ENCODE measurements at regions not wholly inside any gene's neighbourhood (a gene's known extent, or its start where the extent isn't known, plus 50 kb on each side); places are given as distances from the start of the nearest gene placed in this dataset.
"Not testable (repeated sequence)": the region's sequence is repeated elsewhere in the genome, so short reads cannot be mapped to it uniquely, and the experiment has no call there.

DNA sequence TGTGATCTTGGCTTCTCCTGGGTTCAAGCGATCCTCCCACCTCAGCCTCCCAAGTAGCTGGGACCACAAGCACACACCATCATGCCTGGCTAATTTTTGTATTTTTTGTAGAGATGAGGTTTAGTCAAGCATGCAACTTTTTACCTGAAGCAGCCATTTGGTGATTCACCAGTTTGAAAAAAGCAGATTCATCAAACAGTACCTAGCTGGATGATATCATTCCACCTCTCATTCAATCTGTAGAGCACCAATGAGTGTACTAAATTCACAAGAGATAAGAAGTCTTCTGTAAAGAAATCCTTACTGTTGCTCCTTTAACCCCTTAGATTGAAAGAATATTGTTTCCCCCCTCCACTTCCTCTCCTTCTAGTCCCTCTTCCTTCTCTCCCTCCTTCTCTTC is 261.1 kb upstream of the RFC3 start:
- no peak for DNase-seq (ENCODE audit: low read depth in 6 of 9, low spot score in 9 of 9)
- 100% methylated on average over 1 of the region's 1 CpG for WGBS
- no peak overlapping the region for H3K27ac ChIP-seq (ENCODE audit: low read depth in 1 of 2, low read length in 1 of 2)
- no peaks in the 10 kb centered on the region for H3K4me1 ChIP-seq (ENCODE audit: control insufficient read depth in 2 of 2, insufficient read depth in 2 of 2, low read length in 2 of 2)
- H3K36me3 ChIP-seq (ENCODE audit: control insufficient read depth in 2 of 2, insufficient read depth in 2 of 2, low read length in 1 of 2), result no peaks in the 10 kb centered on the region
- H3K9me3 ChIP-seq (ENCODE audit: control insufficient read depth in 2 of 2, insufficient read depth in 1 of 2, low read length in 1 of 2), result no peaks in the 10 kb centered on the region
- no peaks in the 10 kb centered on the region for H3K27me3 ChIP-seq (ENCODE audit: control insufficient read depth in 2 of 2, insufficient read depth in 1 of 2, low read length in 1 of 2)
- H3K4me3 ChIP-seq (ENCODE audit: low read length in 2 of 2), result no peak overlapping the region

DNA sequence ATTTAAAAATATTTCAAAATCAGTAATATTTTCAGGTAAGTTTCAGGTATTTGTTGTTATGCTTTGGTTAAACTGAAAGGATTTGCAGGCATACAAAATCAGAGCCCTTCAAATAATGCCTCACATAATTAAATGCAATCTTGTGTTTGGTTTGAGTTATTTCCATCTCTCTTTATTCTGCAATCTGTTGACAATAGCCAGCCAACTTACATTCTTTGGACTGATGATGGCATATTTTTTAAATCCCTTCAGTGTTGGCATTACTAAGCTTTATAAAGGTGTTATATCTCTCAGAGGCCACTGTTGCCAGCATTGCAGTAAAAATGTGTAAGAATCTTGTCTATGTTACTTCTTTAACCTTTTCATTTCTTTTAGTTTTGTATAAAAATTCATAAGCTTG is 257.2 kb upstream of the RFC3 start:
- no peaks in the 10 kb centered on the region for H3K27me3 ChIP-seq (ENCODE audit: control insufficient read depth in 2 of 2, insufficient read depth in 1 of 2, low read length in 1 of 2)
- H3K36me3 ChIP-seq (ENCODE audit: control insufficient read depth in 2 of 2, insufficient read depth in 2 of 2, low read length in 1 of 2), result no peaks in the 10 kb centered on the region
- no peaks in the 10 kb centered on the region for H3K9me3 ChIP-seq (ENCODE audit: control insufficient read depth in 2 of 2, insufficient read depth in 1 of 2, low read length in 1 of 2)
- no peak for DNase-seq (ENCODE audit: low read depth in 6 of 9, low spot score in 9 of 9)
- no peak overlapping the region for H3K4me3 ChIP-seq (ENCODE audit: low read length in 2 of 2)
- H3K27ac ChIP-seq (ENCODE audit: low read depth in 1 of 2, low read length in 1 of 2), result no peak overlapping the region
- no peaks in the 10 kb centered on the region for H3K4me1 ChIP-seq (ENCODE audit: control insufficient read depth in 2 of 2, insufficient read depth in 2 of 2, low read length in 2 of 2)

DNA sequence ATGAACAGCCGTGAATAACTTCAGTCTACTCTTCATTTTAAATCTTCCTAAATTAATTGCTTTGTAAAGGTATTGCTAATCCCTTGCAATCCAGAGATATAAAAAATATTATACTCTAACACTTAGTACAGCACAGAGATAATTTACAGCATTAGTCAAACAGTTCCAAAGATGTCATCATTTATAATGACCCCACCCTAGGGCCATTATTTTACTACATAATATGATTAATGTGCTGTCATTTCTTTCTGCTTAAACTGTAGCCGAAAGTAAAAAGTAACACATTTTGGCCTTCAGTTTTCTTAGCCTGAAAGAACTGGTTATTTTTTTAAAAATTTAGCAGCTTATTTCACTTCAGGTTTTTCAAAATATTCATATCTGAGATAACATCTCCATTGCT is 256.3 kb upstream of the RFC3 start:
- no peak for DNase-seq (ENCODE audit: low read depth in 6 of 9, low spot score in 9 of 9)
- 95% methylated on average over 2 of the region's 2 CpGs for WGBS
- H3K9me3 ChIP-seq (ENCODE audit: control insufficient read depth in 2 of 2, insufficient read depth in 1 of 2, low read length in 1 of 2), result no peaks in the 10 kb centered on the region
- H3K4me1 ChIP-seq (ENCODE audit: control insufficient read depth in 2 of 2, insufficient read depth in 2 of 2, low read length in 2 of 2), result no peaks in the 10 kb centered on the region
- H3K27me3 ChIP-seq (ENCODE audit: control insufficient read depth in 2 of 2, insufficient read depth in 1 of 2, low read length in 1 of 2), result no peaks in the 10 kb centered on the region
- H3K36me3 ChIP-seq (ENCODE audit: control insufficient read depth in 2 of 2, insufficient read depth in 2 of 2, low read length in 1 of 2), result no peaks in the 10 kb centered on the region
- no peak overlapping the region for H3K4me3 ChIP-seq (ENCODE audit: low read length in 2 of 2)
- no peak overlapping the region for H3K27ac ChIP-seq (ENCODE audit: low read depth in 1 of 2, low read length in 1 of 2)

DNA sequence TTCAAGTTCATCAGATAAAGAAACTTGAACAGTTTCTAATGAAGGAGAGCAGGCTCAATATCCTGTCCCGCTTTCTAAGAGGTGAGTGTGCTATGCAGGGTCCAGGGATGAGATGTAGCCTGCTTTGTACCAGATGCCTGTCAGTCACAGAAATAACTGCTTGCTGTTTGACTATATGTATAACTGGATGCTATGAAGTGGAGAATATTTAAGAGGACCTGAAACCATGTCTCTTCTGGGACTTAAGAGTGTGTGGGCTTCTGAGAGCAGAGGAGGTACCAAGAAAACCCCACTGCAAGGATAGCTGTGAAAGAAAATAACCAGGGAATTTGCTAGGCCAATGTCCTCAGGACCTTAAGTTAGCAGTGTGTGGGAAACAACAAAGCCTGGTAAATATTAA is 246.3 kb upstream of the RFC3 start:
- Histone ChIP-seq H3K36me3 (ENCODE audit: control insufficient read depth in 2 of 2, insufficient read depth in 2 of 2, low read length in 1 of 2) (no peaks in the 10 kb centered on the region), H3K4me3 (ENCODE audit: low read length in 2 of 2) (no peak overlapping the region), H3K4me1 (ENCODE audit: control insufficient read depth in 2 of 2, insufficient read depth in 2 of 2, low read length in 2 of 2) (no peaks in the 10 kb centered on the region), H3K27me3 (ENCODE audit: control insufficient read depth in 2 of 2, insufficient read depth in 1 of 2, low read length in 1 of 2) (no peaks in the 10 kb centered on the region), H3K9me3 (ENCODE audit: control insufficient read depth in 2 of 2, insufficient read depth in 1 of 2, low read length in 1 of 2) (no peaks in the 10 kb centered on the region), H3K27ac (ENCODE audit: low read depth in 1 of 2, low read length in 1 of 2) (no peak overlapping the region)
- no peak for DNase-seq (ENCODE audit: low read depth in 6 of 9, low spot score in 9 of 9)
- WGBS, result 97% methylated on average over 1 of the region's 1 CpG

DNA sequence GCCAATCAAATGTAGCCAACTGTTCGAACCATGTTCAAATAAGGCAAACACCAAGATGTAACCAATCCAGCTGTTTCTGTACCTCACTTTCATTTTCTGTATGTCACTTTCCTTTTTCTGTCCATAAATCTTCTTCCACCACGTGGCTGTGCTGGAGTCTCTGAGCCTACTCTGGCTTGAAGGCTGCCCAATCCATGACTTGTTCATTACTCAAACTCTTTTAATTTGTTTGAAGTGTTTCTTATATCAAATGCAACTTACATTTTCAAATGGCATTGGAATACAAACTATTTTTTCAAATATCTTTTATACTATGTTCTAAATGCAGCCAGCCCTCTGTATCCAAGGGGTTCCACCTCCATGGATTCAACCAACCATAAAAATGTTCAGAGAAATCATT is 245.6 kb upstream of the RFC3 start:
- not testable (repeated sequence) for H3K4me3 ChIP-seq (ENCODE audit: low read length in 2 of 2); H3K36me3 ChIP-seq (ENCODE audit: control insufficient read depth in 2 of 2, insufficient read depth in 2 of 2, low read length in 1 of 2); H3K4me1 ChIP-seq (ENCODE audit: control insufficient read depth in 2 of 2, insufficient read depth in 2 of 2, low read length in 2 of 2); H3K27me3 ChIP-seq (ENCODE audit: control insufficient read depth in 2 of 2, insufficient read depth in 1 of 2, low read length in 1 of 2); DNase-seq (ENCODE audit: low read depth in 6 of 9, low spot score in 9 of 9); H3K27ac ChIP-seq (ENCODE audit: low read depth in 1 of 2, low read length in 1 of 2); H3K9me3 ChIP-seq (ENCODE audit: control insufficient read depth in 2 of 2, insufficient read depth in 1 of 2, low read length in 1 of 2)
- WGBS, result 63% methylated on average over 2 of the region's 2 CpGs

DNA sequence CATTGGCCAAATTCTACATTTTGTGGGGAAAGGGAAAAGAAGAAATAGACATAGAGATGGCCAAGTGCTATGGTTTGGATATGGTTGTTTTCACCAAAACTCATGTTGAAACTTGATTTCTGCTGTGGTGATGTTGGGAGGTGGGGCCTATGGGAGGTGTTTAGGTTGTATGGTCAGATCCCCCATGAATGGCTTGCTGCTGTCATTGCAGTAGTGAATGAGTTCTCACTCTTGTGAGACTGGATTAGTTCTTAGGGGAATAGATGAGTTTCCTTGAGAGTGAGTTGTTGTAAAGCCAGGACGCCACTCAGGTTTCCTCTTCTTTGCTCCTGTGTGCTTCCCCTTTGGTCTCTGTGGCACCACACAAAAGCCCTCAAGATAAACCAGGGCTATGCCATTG is 242.6 kb upstream of the RFC3 start:
- no peak for DNase-seq (ENCODE audit: low read depth in 6 of 9, low spot score in 9 of 9)
- Histone ChIP-seq H3K9me3 (ENCODE audit: control insufficient read depth in 2 of 2, insufficient read depth in 1 of 2, low read length in 1 of 2) (no peaks in the 10 kb centered on the region), H3K4me1 (ENCODE audit: control insufficient read depth in 2 of 2, insufficient read depth in 2 of 2, low read length in 2 of 2) (no peaks in the 10 kb centered on the region), H3K27ac (ENCODE audit: low read depth in 1 of 2, low read length in 1 of 2) (no peak overlapping the region), H3K27me3 (ENCODE audit: control insufficient read depth in 2 of 2, insufficient read depth in 1 of 2, low read length in 1 of 2) (no peaks in the 10 kb centered on the region), H3K36me3 (ENCODE audit: control insufficient read depth in 2 of 2, insufficient read depth in 2 of 2, low read length in 1 of 2) (no peaks in the 10 kb centered on the region), H3K4me3 (ENCODE audit: low read length in 2 of 2) (no peak overlapping the region)
- 62% methylated on average over 1 of the region's 1 CpG for WGBS

DNA sequence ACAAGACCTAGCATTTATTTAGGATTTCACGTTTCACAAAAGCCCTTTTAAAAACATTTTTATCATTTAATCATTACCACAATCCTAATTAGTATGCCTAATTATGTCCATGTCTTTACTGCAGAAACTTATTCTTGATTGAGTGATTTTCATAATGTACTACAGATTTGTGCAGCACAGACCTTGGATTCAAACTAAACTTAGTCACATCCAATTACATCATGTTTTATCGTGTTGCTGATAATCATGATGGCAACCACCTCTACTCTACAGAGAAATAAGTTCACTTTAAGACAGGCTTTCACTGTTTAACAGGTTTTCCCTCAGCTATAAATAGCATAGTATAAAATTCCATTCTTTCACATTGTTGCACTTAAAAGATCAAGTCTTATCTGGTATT is 240.9 kb upstream of the RFC3 start:
- H3K27me3 ChIP-seq (ENCODE audit: control insufficient read depth in 2 of 2, insufficient read depth in 1 of 2, low read length in 1 of 2), result no peaks in the 10 kb centered on the region
- H3K9me3 ChIP-seq (ENCODE audit: control insufficient read depth in 2 of 2, insufficient read depth in 1 of 2, low read length in 1 of 2), result no peaks in the 10 kb centered on the region
- DNase-seq (ENCODE audit: low read depth in 6 of 9, low spot score in 9 of 9), result no peak
- 92% methylated on average over 2 of the region's 2 CpGs for WGBS
- no peak overlapping the region for H3K27ac ChIP-seq (ENCODE audit: low read depth in 1 of 2, low read length in 1 of 2)
- H3K36me3 ChIP-seq (ENCODE audit: control insufficient read depth in 2 of 2, insufficient read depth in 2 of 2, low read length in 1 of 2), result no peaks in the 10 kb centered on the region
- H3K4me3 ChIP-seq (ENCODE audit: low read length in 2 of 2), result no peak overlapping the region
- no peaks in the 10 kb centered on the region for H3K4me1 ChIP-seq (ENCODE audit: control insufficient read depth in 2 of 2, insufficient read depth in 2 of 2, low read length in 2 of 2)

DNA sequence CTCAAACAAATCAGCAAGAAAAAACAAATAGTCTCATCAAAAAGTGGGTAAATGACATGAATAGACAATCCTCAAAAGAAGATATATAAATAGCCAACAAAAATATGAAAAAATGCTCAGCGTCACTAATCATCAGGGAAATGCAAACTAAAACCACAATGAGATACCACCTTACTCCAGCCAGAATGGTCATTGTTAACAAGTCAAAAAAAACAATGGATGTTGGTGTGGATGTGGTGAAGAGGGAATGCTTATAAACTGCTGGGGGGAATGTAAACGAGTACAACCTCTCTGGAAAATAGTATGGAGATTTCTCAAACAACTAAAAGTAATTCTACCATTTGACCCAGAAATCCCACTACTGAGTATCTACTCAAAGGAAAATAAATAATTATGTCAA is 239.2 kb upstream of the RFC3 start:
- no peaks in the 10 kb centered on the region for H3K36me3 ChIP-seq (ENCODE audit: control insufficient read depth in 2 of 2, insufficient read depth in 2 of 2, low read length in 1 of 2)
- no peaks in the 10 kb centered on the region for H3K9me3 ChIP-seq (ENCODE audit: control insufficient read depth in 2 of 2, insufficient read depth in 1 of 2, low read length in 1 of 2)
- 94% methylated on average over 2 of the region's 2 CpGs for WGBS
- no peak overlapping the region for H3K4me3 ChIP-seq (ENCODE audit: low read length in 2 of 2)
- H3K4me1 ChIP-seq (ENCODE audit: control insufficient read depth in 2 of 2, insufficient read depth in 2 of 2, low read length in 2 of 2), result no peaks in the 10 kb centered on the region
- H3K27me3 ChIP-seq (ENCODE audit: control insufficient read depth in 2 of 2, insufficient read depth in 1 of 2, low read length in 1 of 2), result no peaks in the 10 kb centered on the region
- H3K27ac ChIP-seq (ENCODE audit: low read depth in 1 of 2, low read length in 1 of 2), result no peak overlapping the region
- DNase-seq (ENCODE audit: low read depth in 6 of 9, low spot score in 9 of 9), result no peak

DNA sequence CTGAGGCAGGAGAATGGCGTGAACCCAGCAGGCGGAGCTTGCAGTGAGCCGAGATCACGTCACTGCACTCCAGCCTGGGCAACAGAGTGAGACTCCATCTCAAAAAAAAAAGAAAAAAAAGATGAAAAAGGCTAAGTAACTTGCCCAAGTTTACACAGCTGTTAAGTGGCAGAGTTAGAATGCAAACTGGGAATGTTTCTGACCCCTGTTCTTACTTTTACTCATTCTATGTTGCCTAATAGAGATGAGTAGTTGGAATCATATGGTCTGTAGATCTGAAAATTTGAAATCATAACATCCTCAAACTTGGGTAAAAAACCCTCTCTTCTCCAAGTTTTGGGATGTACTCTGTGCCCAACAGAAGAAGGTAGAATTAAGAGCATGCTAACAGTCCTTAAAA is 235.8 kb upstream of the RFC3 start:
- H3K9me3 ChIP-seq (ENCODE audit: control insufficient read depth in 2 of 2, insufficient read depth in 1 of 2, low read length in 1 of 2), result no peaks in the 10 kb centered on the region
- H3K4me3 ChIP-seq (ENCODE audit: low read length in 2 of 2), result no peak overlapping the region
- no peaks in the 10 kb centered on the region for H3K4me1 ChIP-seq (ENCODE audit: control insufficient read depth in 2 of 2, insufficient read depth in 2 of 2, low read length in 2 of 2)
- DNase-seq (ENCODE audit: low read depth in 6 of 9, low spot score in 9 of 9), result no peak
- no peaks in the 10 kb centered on the region for H3K36me3 ChIP-seq (ENCODE audit: control insufficient read depth in 2 of 2, insufficient read depth in 2 of 2, low read length in 1 of 2)
- no peak overlapping the region for H3K27ac ChIP-seq (ENCODE audit: low read depth in 1 of 2, low read length in 1 of 2)
- H3K27me3 ChIP-seq (ENCODE audit: control insufficient read depth in 2 of 2, insufficient read depth in 1 of 2, low read length in 1 of 2), result no peaks in the 10 kb centered on the region
- 87% methylated on average over 4 of the region's 4 CpGs for WGBS

DNA sequence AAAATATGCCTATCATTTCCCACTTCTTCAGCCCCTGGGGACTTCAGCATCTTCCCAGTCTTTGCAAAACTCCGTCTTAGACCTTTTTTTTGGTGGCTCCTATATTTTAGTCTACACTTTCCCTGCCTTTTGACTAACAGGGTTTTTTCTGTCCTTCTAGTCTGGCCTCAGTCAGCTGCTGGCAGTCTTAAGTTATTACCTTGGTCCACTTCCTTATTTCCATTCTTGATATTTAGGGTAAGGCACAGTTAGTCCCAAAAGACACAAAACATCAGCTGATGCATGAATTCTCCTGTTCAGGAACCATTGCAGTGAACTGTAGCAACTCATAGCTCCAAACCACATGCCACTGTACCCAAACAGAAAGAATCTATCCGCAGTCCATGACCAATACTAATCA is 234.6 kb upstream of the RFC3 start:
- DNase-seq (ENCODE audit: low read depth in 6 of 9, low spot score in 9 of 9), result no peak
- Histone ChIP-seq H3K27me3 (ENCODE audit: control insufficient read depth in 2 of 2, insufficient read depth in 1 of 2, low read length in 1 of 2) (no peaks in the 10 kb centered on the region), H3K9me3 (ENCODE audit: control insufficient read depth in 2 of 2, insufficient read depth in 1 of 2, low read length in 1 of 2) (no peaks in the 10 kb centered on the region), H3K4me1 (ENCODE audit: control insufficient read depth in 2 of 2, insufficient read depth in 2 of 2, low read length in 2 of 2) (no peaks in the 10 kb centered on the region), H3K36me3 (ENCODE audit: control insufficient read depth in 2 of 2, insufficient read depth in 2 of 2, low read length in 1 of 2) (no peaks in the 10 kb centered on the region), H3K27ac (ENCODE audit: low read depth in 1 of 2, low read length in 1 of 2) (no peak overlapping the region), H3K4me3 (ENCODE audit: low read length in 2 of 2) (no peak overlapping the region)
- 89% methylated on average over 2 of the region's 2 CpGs for WGBS

All from thymus (tissue), 11 donors.